HepG2 (cell line): ENCODE measurements at regions not wholly inside any gene's neighbourhood (a gene's known extent, or its start where the extent isn't known, plus 50 kb on each side); places are given as distances from the start of the nearest gene placed in this dataset.
"Not testable (repeated sequence)": the region's sequence is repeated elsewhere in the genome, so short reads cannot be mapped to it uniquely, and the experiment has no call there.

Experiments
- ATAC-seq: fragments of 200-7000 bp; cut with Tn5 transposase; 3 replicates; pipeline ENCODE4 v1.9.1; 2020; ENCODE audit warnings: mild to moderate bottlenecking, moderate library complexity
- BruUV-seq: library from RNA; stranded (reverse); fragments of 400-500 nt; replicated peaks from 2 replicates; lab custom pipeline; 2021; lab: Mats Ljungman, UMichigan
- CTCF ChIA-PET: fragments of 300-600 bp; formaldehyde crosslinking; extraction: SDS; loops from one replicate; lab custom pipeline; 2021; ENCODE audit warnings: low total read pairs, inconsistent platforms, low intra/inter-chr PET ratio; lab: Yijun Ruan, JAX
- POLR2A ChIA-PET: fragments of 350-600 bp; sonication (Branson Sonifier 250); formaldehyde crosslinking; loops from one replicate; lab custom pipeline; 2020; ENCODE audit warnings: antibody characterized with exemption, inconsistent platforms; lab: Yijun Ruan, JAX
- DNase-seq: peaks from one replicate; pipeline ENCODE4 v3.0.0-alpha.2; 2015; ENCODE audit warnings: low spot score
- FAIRE-seq: peaks from 3 replicates; lab custom pipeline; 2011; peaks lifted over from hg19 to GRCh38; lab: Jason Lieb, UNC
- H2AFZ ChIP-seq: one replicate; pipeline ENCODE4 v1.6.1; 2011; ENCODE audit warnings: low read length, inconsistent platforms
- H3K27ac ChIP-seq: fragments of 300-600 bp; 3 replicates; pipeline ENCODE4 v1.8.0; 2011; ENCODE audit warnings: mixed run types, mild to moderate bottlenecking, mixed read lengths, low read length, inconsistent platforms; ENCODE audit not compliant: insufficient read depth; ENCODE audit errors: extremely low read length
- H3K27me3 ChIP-seq, 2 experiments: fragments of 200-600 bp in 1 of 2; 2 replicates in 1 of 2; 3 replicates in 1 of 2; pipeline versions ENCODE4 v1.6.0 to v1.8.0; 2011; ENCODE audit warnings: low read length in 2 of 2, mild to moderate bottlenecking in 2 of 2, moderate library complexity in 2 of 2, inconsistent platforms in 1 of 2; ENCODE audit not compliant: insufficient read depth in 2 of 2, control insufficient read depth in 1 of 2
- H3K36me3 ChIP-seq, 2 experiments: fragments of 200-600 bp in 1 of 2; replicated peaks in 1 of 2; 2 replicates in 1 of 2; 3 replicates in 1 of 2; pipeline versions ENCODE4 v1.5.1 to v1.8.0; 2011; ENCODE audit warnings: low read length in 2 of 2, inconsistent platforms in 1 of 2; ENCODE audit not compliant: insufficient read depth in 2 of 2, control insufficient read depth in 1 of 2
- H3K4me1 ChIP-seq: 2 replicates; pipeline ENCODE4 v1.5.1; 2012; ENCODE audit warnings: low read length, inconsistent platforms; ENCODE audit not compliant: insufficient read depth
- H3K4me2 ChIP-seq: 2 replicates; pipeline ENCODE4 v1.6.0; 2011; ENCODE audit warnings: low read depth, low read length, inconsistent platforms
- H3K4me3 ChIP-seq, 3 experiments: fragments of 200-600 bp in 1 of 3; sonication (generic), shearing (Covaris generic) in 1 of 3; replicated peaks in 1 of 3; 2 replicates each; pipeline ENCODE4 v1.5.1; 2011 to 2016; ENCODE audit warnings: low read length in 3 of 3, inconsistent platforms in 2 of 3, low read depth in 2 of 3, mild to moderate bottlenecking in 2 of 3, control low read depth in 1 of 3, mixed read lengths in 1 of 3; ENCODE audit not compliant: insufficient read depth in 1 of 3
- H3K79me2 ChIP-seq: one replicate; pipeline ENCODE4 v1.6.1; 2011; ENCODE audit warnings: low read length, inconsistent platforms; ENCODE audit not compliant: insufficient read depth
- H3K9ac ChIP-seq: 2 replicates; pipeline ENCODE4 v1.6.0; 2011; ENCODE audit warnings: mild to moderate bottlenecking, low read depth, low read length, inconsistent platforms; ENCODE audit not compliant: insufficient read depth
- H3K9me3 ChIP-seq: 2 replicates; pipeline ENCODE4 v1.5.1; 2012; ENCODE audit warnings: mild to moderate bottlenecking, low read length
- H4K20me1 ChIP-seq: 2 replicates; pipeline ENCODE4 v1.6.0; 2011; ENCODE audit warnings: inconsistent platforms, mild to moderate bottlenecking, low read length, moderate library complexity; ENCODE audit not compliant: insufficient read depth
- NR2C2 ChIP-seq: sonication (generic); formaldehyde crosslinking; IDR thresholded peaks from 2 replicates; pipeline ENCODE4 v1.4.0; 2020; ENCODE audit warnings: missing genetic modification reagents, mild to moderate bottlenecking, moderate library complexity, borderline replicate concordance
- ZBTB44 ChIP-seq: sonication (generic); formaldehyde crosslinking; IDR thresholded peaks from 2 replicates; pipeline ENCODE4 v1.4.0; 2020; ENCODE audit warnings: missing genetic modification reagents
- ZFP41 ChIP-seq: sonication (generic); formaldehyde crosslinking; IDR thresholded peaks from 2 replicates; pipeline ENCODE4 v1.4.0; 2020; ENCODE audit warnings: mild to moderate bottlenecking, missing genetic modification reagents, borderline replicate concordance
- ZNF639 ChIP-seq: conservative IDR thresholded peaks from 2 replicates; pipeline ENCODE4 v1.6.1; 2018; ENCODE audit warnings: missing genetic modification reagents
- WGBS: methylation state at CpG from one replicate; pipeline ENCODE4 v1.1.6; 2017; ENCODE audit warnings: low lambda C conversion rate; 5-methylcytosine and 5-hydroxymethylcytosine counted together
- in situ Hi-C: cut with HindIII; loops from 2 replicates; pipeline ENCODE4 v1.10.0; 2017; ENCODE audit warnings: low pct_unique_long_range_greater_than_20kb; ENCODE audit not compliant: extremely low pct_ligation_motif_present
- intact Hi-C: fragments of 100-400 bp; cut with micrococcal nuclease; formaldehyde crosslinking; loops from one replicate; pipeline ENCODE4 v1.10.0; 2022; ENCODE audit not compliant: unreplicated experiment

GRCh38 chr3:75300606-75301005 is 363.5 kb upstream of the FRG2C start (continued):
- no peak for TF ChIP-seq ZNF639 (CRISPR knock-in tag)
- TF ChIP-seq ZBTB44: no peak
- TF ChIP-seq NR2C2 (CRISPR knock-in tag): no peak
- no peak for TF ChIP-seq ZFP41 (CRISPR knock-in tag)

- FAIRE-seq, H3K4me3 ChIP-seq, in situ Hi-C loops, H3K27me3 ChIP-seq, H3K9ac ChIP-seq, ATAC-seq, H3K27ac ChIP-seq, POLR2A ChIA-PET, H4K20me1 ChIP-seq, H2AFZ ChIP-seq, intact Hi-C loops, CTCF ChIA-PET, H3K9me3 ChIP-seq, H3K79me2 ChIP-seq, BruUV-seq, H3K36me3 ChIP-seq, H3K4me2 ChIP-seq, DNase-seq, H3K4me1 ChIP-seq: not testable (repeated sequence)
- WGBS: 0% methylated on average over 1 of the region's 1 CpG
Measured at GRCh38 chr3:75301050-75301449, 363.1 kb upstream of the FRG2C start.
